DMS153 (cell line): ENCODE measurements at regions not wholly inside any gene's neighbourhood (a gene's known extent, or its start where the extent isn't known, plus 50 kb on each side); places are given as distances from the start of the nearest gene placed in this dataset.

Experiments used
- DNase-seq: peaks from one replicate; lab custom pipeline; 2025; lab: John Stamatoyannopoulos, UW

DNA sequence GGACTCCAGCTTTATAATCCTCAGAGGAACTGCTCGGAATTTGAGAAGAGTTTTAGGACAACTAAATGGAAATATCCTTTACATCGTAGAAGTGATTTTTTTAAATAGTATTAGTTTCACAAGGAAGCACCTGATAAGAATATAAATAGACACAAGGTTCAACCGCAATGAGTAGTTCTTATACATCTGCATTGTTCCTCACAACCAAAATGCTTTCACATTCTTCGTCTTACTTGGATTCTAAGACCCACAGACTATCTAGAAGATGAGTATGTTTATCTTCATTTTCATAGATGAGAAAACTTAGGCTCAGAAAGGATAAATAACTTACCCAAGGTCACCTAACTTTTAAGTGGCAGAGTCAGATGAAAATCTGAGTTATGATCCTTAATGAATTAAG lies 469.0 kb downstream of the GALC start:
- DNase-seq = no peak

DNA sequence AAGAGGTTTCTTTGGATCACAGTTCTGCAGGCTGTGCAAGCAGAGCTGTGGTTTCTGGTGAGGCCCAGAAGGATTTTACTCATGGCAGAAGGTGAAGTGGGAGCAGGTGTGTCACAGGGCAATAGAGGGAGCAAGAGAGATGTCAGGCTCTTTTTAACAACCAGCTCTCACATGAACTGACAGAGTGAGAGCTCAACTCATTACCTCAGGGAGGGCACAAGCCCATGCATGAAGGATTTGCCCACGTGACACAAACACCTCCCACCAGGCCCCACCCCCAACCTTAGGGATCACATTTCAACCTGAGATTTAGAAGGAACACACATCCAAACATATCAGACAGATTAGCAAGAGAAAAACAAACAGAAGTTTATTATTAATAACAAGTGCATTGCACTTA lies 470.4 kb downstream of the GALC start:
- DNase-seq = no peak

DNA sequence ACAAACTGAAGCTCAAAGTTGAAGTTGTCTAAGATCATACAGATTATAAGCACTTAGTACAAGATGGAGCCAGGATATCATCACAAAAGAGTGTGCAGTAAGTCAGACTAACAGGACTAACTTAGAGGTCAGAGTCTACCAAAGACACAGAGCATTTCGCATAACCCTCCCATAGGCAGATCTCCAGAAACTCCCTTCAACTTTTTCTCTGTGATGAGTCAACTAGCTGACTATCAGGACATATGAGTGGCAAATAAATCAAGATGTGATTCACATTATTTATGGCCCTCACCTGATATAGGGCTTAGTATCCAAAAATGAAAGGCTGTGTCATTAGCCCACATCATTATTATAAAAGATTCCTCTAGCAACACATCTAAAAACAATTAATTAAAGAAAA lies 484.6 kb downstream of the GALC start:
- no peak for DNase-seq

DNA sequence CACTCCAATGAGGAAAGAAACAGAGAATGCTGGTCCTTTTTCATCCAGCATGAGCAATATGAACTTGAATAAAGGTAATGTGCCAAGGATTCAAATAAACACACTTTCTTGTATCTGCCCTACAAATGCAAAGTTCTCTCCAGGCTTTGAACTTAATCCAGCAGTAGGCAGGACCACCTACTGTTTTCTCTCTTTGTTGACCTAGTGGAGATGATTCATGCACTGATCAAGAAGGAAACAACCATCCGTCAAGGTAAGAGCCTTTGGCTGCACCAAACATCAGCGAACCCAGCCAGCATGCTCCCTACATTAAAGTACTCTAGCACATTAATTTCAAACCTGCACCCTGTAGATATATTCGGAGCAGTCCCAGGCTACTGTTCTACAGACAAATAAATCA lies 489.3 kb downstream of the GALC start:
- DNase-seq = no peak

DNA sequence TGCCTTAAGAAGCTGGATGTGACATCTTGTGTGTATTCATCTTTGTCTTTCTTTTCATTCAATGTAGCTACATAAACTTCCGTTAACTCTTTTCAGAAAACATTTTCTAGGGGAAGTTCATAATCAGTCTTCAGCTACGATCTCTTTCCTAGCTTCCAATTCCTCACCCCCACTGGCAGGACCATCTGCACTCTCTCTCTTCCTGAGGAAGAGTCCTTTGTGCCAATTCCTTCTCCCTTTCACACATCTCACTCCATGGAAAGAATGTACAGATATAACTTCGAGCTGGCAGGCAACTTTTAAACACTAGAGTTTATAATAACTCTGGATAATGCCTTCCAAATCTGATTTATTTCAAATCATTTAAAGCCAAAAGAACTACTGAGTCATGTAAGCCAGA lies 495.7 kb downstream of the GALC start:
- DNase-seq = no peak

DNA sequence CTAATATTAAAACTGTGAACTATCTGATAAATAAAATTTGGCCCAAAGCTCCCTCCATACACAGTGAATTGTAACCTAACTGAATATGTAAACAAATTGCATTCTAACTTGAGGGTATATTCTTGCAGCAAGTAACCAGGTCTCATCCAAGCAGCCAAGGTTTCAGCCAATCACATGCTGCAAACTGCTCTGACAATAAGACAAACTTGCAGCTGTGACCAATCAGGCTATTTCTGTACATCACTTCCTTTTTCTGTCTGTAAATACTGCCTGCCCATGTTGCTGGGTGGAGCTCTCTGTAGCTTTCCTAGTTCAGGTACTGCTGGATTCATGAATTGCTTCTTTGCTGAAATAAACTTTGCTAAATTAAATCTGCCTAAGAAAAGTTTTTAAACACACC lies 499.0 kb downstream of the GALC start:
- DNase-seq = no peak

DNA sequence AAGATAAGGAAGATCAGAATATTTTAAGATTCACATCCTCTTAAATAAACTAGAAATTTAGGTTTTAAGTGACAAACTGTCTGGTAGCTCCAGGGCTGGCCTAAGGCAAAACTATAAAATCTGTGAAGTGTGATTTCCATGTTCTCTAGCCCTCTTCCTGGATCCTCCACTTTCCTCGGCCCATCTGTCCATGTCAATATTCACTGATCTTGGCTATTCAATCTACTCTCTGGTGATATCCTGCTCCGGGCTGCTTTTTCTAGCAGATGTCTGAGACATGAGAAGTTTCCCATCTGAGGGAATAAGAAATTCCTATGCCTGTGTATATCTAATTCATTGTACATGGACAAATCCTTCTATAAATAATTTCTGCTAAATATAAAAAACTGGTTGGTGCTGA lies 500.4 kb downstream of the GALC start:
- DNase-seq = no peak

DNA sequence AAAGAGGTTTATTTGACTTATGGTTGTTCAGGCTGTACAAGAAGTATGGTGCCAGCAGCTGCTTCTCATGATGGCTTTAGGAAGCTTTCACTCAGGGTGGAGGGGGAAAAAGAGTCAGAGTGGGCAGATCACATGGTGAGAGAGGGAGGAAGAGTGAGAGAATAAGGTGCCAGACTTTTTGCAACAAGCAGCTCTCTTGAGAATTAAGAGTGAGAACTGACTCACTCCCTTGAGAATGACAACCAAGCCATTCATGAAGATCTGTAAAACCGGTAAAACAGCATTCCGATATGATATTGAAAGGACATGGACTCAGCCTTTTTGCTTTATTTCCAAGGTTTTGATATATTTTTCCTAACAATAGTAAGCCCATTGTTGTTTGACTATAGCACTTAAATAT lies 501.2 kb downstream of the GALC start:
- no peak for DNase-seq

DNA sequence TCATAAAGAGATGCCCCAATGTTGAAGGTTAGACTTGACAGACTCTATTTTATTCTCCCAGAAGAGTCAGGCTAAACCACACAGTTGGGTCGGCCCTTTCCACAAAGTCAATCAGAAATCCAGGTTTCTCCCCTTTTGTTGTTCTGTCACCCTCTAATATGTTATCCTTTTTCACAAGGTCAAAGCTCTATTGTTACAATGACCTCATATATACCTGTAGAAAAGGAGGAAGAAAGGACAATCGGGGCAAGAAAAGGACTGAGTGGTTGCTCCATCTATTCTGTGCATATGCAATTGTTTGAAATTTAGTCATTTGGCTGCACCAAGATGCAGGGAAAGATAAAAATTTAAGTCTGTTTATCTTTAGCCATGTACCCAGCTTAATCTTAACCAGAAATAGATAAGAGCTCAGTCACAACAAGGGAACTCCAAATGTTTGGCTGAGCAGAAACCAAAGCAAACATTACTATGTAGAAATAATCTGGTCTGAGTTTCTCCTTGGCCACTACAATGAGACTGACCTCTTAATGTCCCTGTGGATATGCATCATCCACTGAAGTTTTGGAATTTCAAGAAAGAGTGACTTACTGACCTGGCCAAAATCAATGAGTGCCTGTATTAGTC lies 503.7 kb downstream of the GALC start:
- no peak for DNase-seq

DNA sequence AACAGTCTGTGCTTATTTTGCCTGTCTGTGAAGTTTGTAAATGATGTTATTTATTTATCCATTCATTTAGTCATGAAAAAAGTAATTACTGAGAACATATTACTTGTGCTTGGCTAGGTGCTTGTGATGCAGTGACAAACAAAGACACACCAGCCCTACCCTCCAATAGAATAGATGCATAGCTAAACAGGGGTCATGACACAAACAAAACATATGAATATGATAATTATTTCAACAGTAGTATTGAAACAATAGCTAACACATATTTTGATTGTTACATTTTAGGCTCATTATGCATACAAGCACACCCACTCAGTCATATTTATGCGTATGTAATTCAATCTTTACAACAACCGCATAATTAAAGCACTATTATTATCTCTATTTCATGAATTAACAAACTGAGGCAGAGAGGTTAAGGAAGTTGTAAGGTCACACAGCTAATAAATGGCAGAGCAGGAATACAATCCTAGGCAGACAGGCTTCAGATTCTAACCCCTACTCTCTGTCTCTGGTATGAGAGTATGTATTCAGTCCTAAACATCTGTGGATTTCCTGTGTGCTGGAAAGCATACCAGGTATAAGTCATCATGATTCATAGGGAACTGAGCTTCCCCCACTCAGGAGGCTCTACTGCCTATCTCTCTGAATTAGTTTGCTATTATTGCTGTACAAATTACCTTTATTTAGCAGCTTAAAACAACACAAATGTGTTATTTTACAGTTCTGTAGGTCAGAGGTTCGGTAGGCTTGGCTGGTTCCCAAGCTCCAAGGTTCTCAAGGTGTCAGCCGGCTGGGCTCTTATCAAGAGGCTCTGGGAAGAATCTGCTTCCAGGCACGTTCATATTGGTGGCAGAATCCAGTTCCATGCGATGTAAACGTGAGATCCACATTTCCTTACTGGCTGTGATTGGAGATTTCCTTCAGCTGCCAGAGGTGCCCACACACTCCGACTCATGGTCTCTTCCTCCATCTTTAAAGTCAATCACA lies 509.4 kb downstream of the GALC start:
- no peak for DNase-seq

DNA sequence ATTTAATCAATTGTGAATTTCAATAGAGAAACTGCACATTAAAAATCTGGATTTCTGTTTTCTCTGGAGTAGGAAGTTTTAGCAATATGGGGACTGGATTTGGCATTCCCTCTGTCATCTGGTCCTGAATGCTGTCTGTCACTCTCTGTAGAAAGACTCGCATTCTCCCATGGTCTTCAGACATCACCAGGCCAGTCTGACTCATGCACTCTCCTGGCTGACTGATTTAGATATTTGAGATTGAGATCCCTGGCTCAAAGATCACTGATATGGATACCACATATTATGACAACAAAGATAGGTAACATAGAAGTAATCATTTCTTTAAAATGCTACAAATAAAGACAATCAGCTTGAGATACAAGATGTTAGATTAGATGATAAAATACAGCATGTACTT lies 524.5 kb downstream of the GALC start:
- DNase-seq = no peak

DNA sequence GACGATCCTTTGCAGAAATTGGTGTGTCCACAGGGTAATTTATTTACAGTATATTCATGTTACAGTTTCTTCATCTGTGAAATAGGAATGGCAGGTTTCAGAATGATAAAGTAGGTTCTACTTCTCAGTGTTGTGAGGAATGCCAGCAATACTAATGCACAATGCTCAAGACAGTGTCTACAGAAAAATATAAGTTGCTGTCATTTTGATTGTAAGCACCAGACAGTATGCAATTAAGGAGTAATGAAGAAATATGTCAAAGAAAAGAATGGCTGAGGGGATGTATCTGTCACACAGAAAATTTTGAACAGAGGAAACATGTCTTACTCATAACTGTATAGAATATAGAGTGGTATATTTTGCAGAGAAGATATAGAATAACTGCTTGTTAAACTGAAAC lies 525.4 kb downstream of the GALC start:
- no peak for DNase-seq

DNA sequence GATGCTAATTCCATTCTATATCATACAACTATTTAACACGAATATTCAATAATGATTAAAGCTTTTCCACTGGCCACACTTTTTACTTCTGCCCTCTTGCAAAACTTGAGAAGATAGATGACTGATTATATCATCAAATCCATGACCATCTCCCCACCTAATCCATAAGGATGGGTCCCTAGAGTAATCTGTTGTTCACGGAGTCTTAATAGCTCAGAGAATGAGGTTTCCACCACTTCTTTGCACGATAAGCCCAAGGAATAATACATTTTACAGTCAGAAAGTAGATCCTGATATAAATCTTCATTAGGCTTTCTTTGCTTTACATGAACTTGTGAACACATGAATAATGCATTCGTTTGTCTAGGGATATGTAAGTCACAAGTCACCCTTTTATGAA lies 527.2 kb downstream of the GALC start:
- DNase-seq = no peak

DNA sequence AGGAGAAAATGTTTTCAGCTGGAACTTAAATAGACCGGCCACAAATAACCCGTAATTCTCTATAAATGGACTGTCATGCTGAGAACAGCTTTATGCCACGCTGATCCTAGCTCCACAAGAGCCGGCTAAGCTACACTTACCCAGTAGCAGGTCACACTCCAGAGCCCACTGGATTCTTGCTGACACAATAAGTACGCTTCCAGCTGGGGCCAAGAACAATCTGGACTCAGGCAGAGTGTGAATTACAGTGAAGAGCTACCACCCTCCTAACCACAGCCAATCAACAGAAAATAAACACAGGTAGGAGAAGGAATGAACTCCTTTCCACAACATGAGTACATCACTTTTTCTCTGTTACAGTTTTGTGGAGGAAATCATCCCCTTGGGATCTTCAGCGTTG lies 531.3 kb downstream of the GALC start:
- no peak for DNase-seq

DNA sequence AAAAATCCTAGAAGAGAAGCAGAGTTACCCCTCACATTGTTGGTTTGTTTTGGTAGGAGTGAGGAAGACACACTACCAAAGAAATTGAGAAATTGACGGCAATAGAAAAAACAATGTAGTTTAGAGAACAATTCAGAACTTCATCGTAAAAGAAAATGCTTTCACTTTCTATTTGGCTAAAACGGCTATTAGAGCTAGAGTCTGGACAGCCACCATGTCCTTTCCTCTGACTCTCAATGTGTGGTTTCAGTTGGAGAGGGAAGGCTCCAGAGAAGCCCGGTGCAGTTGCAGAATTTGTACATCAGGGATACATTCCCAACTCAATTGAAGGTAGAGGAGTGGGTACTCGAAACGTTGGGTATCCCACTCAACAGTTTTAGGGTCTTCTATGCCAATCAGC lies 535.3 kb downstream of the GALC start:
- DNase-seq = no peak

DNA sequence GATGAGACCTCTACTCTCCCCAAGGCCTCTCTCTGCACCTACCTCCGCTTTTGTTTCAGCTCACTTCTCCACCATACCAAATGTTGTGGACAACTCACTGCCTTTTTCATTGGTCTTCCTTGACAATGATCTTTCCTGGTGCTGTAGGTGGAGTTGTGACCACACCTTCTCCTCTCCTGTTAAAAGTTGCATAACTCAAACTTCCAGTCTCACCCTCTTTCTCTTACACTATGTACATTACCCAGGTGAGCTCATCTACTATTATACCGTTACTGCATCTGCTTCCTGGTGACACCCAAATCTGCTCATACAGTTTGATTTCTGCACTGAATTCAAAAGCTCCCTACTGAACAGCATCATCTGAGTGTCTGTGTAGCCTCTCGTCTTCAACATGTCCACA lies 542.8 kb downstream of the GALC start:
- DNase-seq = no peak

DNA sequence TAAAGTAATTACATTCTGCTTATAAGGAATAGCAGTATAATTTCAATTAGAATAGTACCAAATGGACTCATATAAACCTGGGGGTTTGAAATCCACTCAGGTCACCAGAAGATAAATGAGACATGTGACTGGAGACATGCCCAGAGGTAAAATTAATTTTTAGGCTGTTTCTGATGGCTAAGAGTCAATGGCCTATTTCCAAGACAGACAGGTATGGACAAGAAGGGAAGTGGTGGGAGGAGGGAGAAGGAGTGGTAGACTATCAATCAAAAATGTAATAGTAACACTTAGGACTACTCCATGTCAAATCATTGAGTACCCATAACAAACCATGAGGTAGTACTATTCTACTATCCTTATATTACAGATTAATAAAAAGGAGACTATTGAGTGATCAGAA lies 544.0 kb downstream of the GALC start:
- no peak for DNase-seq

DNA sequence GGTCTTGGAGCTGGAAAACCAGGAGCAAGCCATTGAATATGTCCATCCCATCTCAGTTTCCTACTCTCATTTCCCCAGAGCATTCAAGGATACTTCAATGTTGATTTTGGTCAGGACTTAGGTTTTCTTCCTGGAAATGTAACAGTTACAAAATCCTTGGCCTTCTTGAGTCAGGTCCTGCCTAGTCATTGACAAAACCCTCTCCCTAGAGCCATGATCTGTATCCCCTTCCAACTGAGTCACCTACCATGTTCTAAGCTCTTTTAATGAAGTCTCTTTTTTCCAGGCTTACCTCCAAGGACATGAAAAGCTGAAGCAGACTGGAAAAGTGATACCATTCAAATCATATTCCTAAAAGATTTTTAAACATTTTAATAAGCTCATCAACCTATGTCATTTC lies 549.2 kb downstream of the GALC start:
- DNase-seq = no peak

DNA sequence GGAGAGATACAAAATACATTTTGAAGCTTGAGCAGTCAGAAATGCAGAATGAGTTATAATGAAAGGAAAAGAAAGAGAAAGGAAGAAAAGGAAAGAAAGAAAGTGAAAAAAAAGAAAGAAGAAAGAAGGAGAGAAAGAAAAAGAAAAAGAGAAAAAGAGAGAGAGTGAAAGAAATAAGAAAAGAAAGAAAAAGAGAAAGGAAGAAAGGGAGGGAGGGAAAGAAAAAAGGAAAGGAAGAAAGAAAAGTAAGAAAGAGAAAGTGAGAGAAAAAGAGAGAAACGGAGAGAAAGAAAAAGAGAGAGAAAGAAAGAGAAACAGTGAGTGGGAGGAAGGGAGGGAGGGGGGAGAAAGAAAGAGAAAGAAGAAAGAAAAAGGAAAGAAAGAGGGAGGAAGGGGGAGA lies 549.9 kb downstream of the GALC start:
- DNase-seq = no peak

DNA sequence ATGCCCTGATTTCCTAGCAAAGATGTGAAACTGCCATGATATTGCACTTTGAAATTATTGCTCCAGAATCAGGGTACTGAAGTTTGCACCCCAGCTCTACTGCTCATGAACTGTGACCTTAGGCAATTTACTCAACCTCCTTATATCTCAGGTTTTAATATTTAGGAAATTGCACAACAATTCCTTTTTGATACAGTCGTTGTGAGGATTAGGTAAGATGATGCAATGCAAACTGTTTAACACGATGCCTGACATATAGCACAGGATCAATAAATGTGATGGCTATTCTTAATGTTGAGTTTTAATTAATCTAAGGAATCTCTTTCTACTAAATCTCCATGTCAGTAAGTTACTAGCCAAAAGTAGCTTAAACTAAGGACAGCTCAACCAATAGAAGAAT lies 555.8 kb downstream of the GALC start:
- no peak for DNase-seq

DNA sequence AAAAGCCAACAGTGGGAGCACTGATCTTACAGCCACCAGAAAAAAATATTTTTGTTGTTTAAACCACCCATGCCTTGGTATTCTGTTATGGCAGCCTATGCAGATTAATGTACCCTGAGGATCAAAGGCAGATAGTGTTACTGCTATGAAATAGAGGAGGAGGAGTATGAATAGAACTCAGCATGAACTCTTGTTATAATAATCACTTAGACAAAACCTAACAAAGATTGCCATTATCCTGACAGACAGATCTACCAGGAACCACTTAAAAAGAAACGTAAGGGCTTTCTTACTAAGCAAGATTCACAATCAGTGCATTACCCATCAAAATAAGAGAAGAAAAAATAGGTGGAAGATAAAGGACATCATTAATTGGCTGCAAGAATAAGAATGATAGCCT lies 558.3 kb downstream of the GALC start:
- no peak for DNase-seq

DNA sequence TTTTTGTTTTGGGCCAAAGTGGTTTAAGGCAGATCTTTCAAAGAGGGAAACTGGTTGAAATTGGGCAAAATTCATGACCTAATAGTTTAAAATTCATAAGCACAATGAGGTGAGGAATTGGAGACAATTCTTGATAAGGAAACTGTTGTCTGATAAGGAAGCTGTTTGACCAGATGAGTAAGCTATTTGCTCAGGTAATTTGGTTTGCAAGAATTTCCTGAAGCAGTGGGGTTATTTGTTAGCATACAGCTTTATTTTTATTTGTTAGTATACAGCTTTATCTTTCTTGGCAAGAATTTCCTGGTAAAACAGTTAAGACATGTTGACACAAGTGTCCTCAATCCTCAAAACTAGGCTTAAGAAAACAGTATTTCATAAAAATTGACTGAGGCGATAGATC lies 559.0 kb downstream of the GALC start:
- no peak for DNase-seq

DNA sequence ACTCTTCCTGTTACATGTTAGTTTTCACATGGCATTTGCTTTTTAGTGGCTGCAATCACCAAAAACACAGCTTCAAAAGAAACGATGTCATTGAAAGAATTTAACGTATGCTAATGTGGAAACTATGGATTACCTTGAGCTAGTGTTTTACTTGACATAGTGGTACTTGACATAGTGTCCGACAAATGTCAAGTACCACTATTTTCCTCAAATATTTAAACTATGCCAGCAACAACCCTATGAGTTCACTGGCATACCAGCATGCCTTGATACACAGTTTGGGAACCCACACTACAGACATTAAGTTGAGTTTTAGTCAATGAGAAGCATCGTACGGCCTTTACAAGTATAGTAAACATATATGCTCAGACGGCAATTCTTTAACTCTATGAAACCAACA lies 560.3 kb downstream of the GALC start:
- no peak for DNase-seq

DNA sequence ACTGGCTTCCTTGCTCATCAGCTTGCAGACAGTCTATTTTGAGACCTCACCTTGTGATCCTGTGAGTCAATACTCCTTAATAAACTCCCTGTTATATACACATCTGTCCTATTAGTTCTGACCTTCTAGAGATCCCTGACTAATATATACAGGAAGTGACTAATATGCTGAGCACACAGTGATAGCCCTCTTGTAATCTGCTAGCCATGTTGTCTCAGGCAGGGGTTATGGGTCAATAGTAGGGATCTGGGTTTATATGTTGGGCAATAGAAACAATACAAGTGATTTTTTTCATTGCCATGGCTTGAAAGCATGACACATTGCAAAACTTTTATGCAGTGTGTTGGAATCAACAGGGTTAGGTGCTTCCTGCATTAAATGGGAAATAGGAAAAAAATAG lies 562.2 kb downstream of the GALC start:
- DNase-seq = no peak
